Liver (tissue), 8 donors: ENCODE measurements at regions not wholly inside any gene's neighbourhood (a gene's known extent, or its start where the extent isn't known, plus 50 kb on each side); places are given as distances from the start of the nearest gene placed in this dataset.

ENCODE experiments used
- DNase-seq: peaks from one replicate; pipeline ENCODE4 v3.0.0-alpha.2; 2017; ENCODE audit warnings: low spot score
- H3K27ac ChIP-seq, 2 donors: one replicate each; pipeline ENCODE4 v1.7.0; 2013; ENCODE audit warnings: inconsistent platforms in 2 of 2, low read length in 2 of 2, control low read depth in 1 of 2, low read depth in 1 of 2, mild to moderate bottlenecking in 1 of 2
- H3K27me3 ChIP-seq, 4 donors: one replicate each; pipeline versions ENCODE4 v1.6.1 to v1.7.0; 2013; ENCODE audit warnings: low read length in 3 of 4, inconsistent platforms in 1 of 4, mild to moderate bottlenecking in 1 of 4, moderate library complexity in 1 of 4; ENCODE audit not compliant: control insufficient read depth in 4 of 4, insufficient read depth in 4 of 4
- H3K36me3 ChIP-seq, 4 donors: one replicate each; pipeline versions ENCODE4 v1.6.1 to v1.7.0; 2013; ENCODE audit warnings: low read length in 3 of 4, mild to moderate bottlenecking in 3 of 4, low read depth in 1 of 4, moderate library complexity in 1 of 4; ENCODE audit not compliant: control insufficient read depth in 4 of 4, insufficient read depth in 3 of 4
- H3K4me1 ChIP-seq, 4 donors: one replicate each; pipeline versions ENCODE4 v1.6.1 to v1.7.0; 2013; ENCODE audit warnings: low read length in 3 of 4, mild to moderate bottlenecking in 3 of 4, moderate library complexity in 1 of 4; ENCODE audit not compliant: control insufficient read depth in 4 of 4, insufficient read depth in 4 of 4
- H3K4me3 ChIP-seq, 3 donors: one replicate each; pipeline versions ENCODE4 v1.6.1 to v1.7.0; 2013; ENCODE audit warnings: low read length in 3 of 3, control low read depth in 1 of 3, low read depth in 1 of 3, mild to moderate bottlenecking in 1 of 3
- H3K9ac ChIP-seq, 2 donors: one replicate each; pipeline ENCODE4 v1.7.0; 2013; ENCODE audit warnings: low read length in 2 of 2, mild to moderate bottlenecking in 2 of 2, moderate library complexity in 2 of 2, control low read depth in 1 of 2, low read depth in 1 of 2
- H3K9me3 ChIP-seq, 4 donors: one replicate each; pipeline versions ENCODE4 v1.6.1 to v1.7.0; 2013; ENCODE audit warnings: low read length in 3 of 4; ENCODE audit not compliant: control insufficient read depth in 4 of 4
- ATF3 ChIP-seq: IDR thresholded peaks from 2 replicates; pipeline ENCODE4 v1.6.1; 2016; ENCODE audit warnings: antibody characterized with exemption
- CTCF ChIP-seq: fragments of 150-350 bp; IDR thresholded peaks from 2 replicates; pipeline ENCODE4 v1.5.1; 2017; ENCODE audit warnings: improper control_type of control experiment, low read depth, low read length; ENCODE audit not compliant: missing input control
- EGR1 ChIP-seq, 2 donors: IDR thresholded peaks; 2 replicates each; pipeline ENCODE4 v1.6.1; 2016 to 2018; ENCODE audit warnings: antibody characterized with exemption in 2 of 2, low read depth in 2 of 2
- FOXA1 ChIP-seq: IDR thresholded peaks from 2 replicates; pipeline ENCODE4 v1.6.1; 2016; ENCODE audit warnings: antibody characterized with exemption
- FOXA2 ChIP-seq: IDR thresholded peaks from 2 replicates; pipeline ENCODE4 v1.6.1; 2016; ENCODE audit warnings: antibody characterized with exemption
- GABPA ChIP-seq, 2 donors: IDR thresholded peaks in 1 of 2; conservative IDR thresholded peaks in 1 of 2; 2 replicates each; pipeline ENCODE4 v1.6.1; 2016; ENCODE audit warnings: antibody characterized with exemption in 2 of 2, mild to moderate bottlenecking in 1 of 2, moderate library complexity in 1 of 2
- HNF4A ChIP-seq, 2 donors: conservative IDR thresholded peaks; 2 replicates each; pipeline ENCODE4 v1.6.1; 2016; ENCODE audit warnings: antibody characterized with exemption in 2 of 2, mild to moderate bottlenecking in 2 of 2
- HNF4G ChIP-seq: IDR thresholded peaks from 2 replicates; pipeline ENCODE4 v1.6.1; 2016; ENCODE audit warnings: antibody characterized with exemption
- JUND ChIP-seq, 2 donors: IDR thresholded peaks; 2 replicates each; pipeline ENCODE4 v1.6.1; 2016; ENCODE audit warnings: antibody characterized with exemption in 2 of 2
- MAX ChIP-seq: IDR thresholded peaks from 2 replicates; pipeline ENCODE4 v1.6.1; 2016; ENCODE audit warnings: antibody characterized with exemption
- NR2F2 ChIP-seq: IDR thresholded peaks from 2 replicates; pipeline ENCODE4 v1.6.1; 2016; ENCODE audit warnings: antibody characterized with exemption
- RXRA ChIP-seq, 2 donors: IDR thresholded peaks; 2 replicates each; pipeline ENCODE4 v1.6.1; 2017 to 2018; ENCODE audit warnings: antibody characterized with exemption in 2 of 2, mild to moderate bottlenecking in 1 of 2
- SP1 ChIP-seq: IDR thresholded peaks from 2 replicates; pipeline ENCODE4 v1.6.1; 2018; ENCODE audit warnings: antibody characterized with exemption, mild to moderate bottlenecking
- TAF1 ChIP-seq: conservative IDR thresholded peaks from 2 replicates; pipeline ENCODE4 v1.6.1; 2016; ENCODE audit warnings: antibody characterized with exemption, mild to moderate bottlenecking
- YY1 ChIP-seq: IDR thresholded peaks from 2 replicates; pipeline ENCODE4 v1.6.1; 2016; ENCODE audit warnings: antibody characterized with exemption, mild to moderate bottlenecking
- WGBS: extraction: QIAGEN DNeasy Blood & Tissue Kit; methylation state at CpG from one replicate; pipeline ENCODE4 v1.1.7; 2013; 5-methylcytosine and 5-hydroxymethylcytosine counted together
- TF ChIP-seq, protein P1 (sequence below): IDR thresholded peaks from 2 replicates; pipeline ENCODE4 v1.6.1; 2016; ENCODE audit warnings: antibody characterized with exemption
- donor health status: healthy.
- donor health status: healthy.
- donor health status: healthy.
- donor health status: healthy.
- donor health status: healthy.

GRCh38 chr5:74549384-74549783 is 91.1 kb downstream of the ENC1 start:
- Histone ChIP-seq H3K36me3 (no peaks in the 10 kb centered on the region), H3K9me3 (no peaks in the 10 kb centered on the region), H3K27me3 (no peaks in the 10 kb centered on the region), H3K27ac (no peak overlapping the region), H3K9ac (no peak overlapping the region), H3K4me1 (peaks cover 0 to 7% (median 4%) of the 10 kb centered on the region in 4 donors), H3K4me3 (no peak overlapping the region)
- TF ChIP-seq FOXA1 (no peak), YY1 (no peak), JUND (IDR thresholded peaks at IDR 0.05) (no peak), FOXA2 (no peak), NR2F2 (no peak), GABPA (IDR thresholded peaks at IDR 0.05 in 1 of 2, conservative IDR thresholded peaks at IDR 0.05 in 1 of 2) (no peak), HNF4G (no peak), HNF4A (conservative IDR thresholded peaks at IDR 0.05) (no peak), MAX (no peak), CTCF (no peak), RXRA (IDR thresholded peaks at IDR 0.05) (no peak), EGR1 (IDR thresholded peaks at IDR 0.05; ENCODE audit: low read depth in 2 of 2) (no peak), TAF1 (no peak), ATF3 (no peak), SP1 (no peak)
- TF ChIP-seq, protein P1, sequence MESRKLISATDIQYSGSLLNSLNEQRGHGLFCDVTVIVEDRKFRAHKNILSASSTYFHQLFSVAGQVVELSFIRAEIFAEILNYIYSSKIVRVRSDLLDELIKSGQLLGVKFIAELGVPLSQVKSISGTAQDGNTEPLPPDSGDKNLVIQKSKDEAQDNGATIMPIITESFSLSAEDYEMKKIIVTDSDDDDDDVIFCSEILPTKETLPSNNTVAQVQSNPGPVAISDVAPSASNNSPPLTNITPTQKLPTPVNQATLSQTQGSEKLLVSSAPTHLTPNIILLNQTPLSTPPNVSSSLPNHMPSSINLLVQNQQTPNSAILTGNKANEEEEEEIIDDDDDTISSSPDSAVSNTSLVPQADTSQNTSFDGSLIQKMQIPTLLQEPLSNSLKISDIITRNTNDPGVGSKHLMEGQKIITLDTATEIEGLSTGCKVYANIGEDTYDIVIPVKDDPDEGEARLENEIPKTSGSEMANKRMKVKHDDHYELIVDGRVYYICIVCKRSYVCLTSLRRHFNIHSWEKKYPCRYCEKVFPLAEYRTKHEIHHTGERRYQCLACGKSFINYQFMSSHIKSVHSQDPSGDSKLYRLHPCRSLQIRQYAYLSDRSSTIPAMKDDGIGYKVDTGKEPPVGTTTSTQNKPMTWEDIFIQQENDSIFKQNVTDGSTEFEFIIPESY: no peak
- DNase-seq: no peak
- WGBS: 96% methylated on average over 3 of the region's 3 CpGs

- no peaks in the 10 kb centered on the region for H3K27me3 ChIP-seq
- no peak overlapping the region for H3K27ac ChIP-seq
- peaks cover 0 to 8% (median 4%) of the 10 kb centered on the region in 4 donors for H3K4me1 ChIP-seq
- no peaks in the 10 kb centered on the region for H3K36me3 ChIP-seq
- no peak for TF ChIP-seq CTCF
- TF ChIP-seq JUND (IDR thresholded peaks at IDR 0.05): no peak
- TF ChIP-seq FOXA2: no peak
- no peak for TF ChIP-seq YY1
- no peak for TF ChIP-seq ATF3
- no peak for TF ChIP-seq HNF4G
- no peak for TF ChIP-seq TAF1
- H3K9me3 ChIP-seq: no peaks in the 10 kb centered on the region
- no peak for DNase-seq
- 96% methylated on average over 1 of the region's 1 CpG for WGBS
- no peak overlapping the region for H3K9ac ChIP-seq
- no peak overlapping the region for H3K4me3 ChIP-seq
Measured at GRCh38 chr5:74546796-74547195, 93.7 kb downstream of the ENC1 start.
